HCT116 (cell line): ENCODE measurements at regions not wholly inside any gene's neighbourhood (a gene's known extent, or its start where the extent isn't known, plus 50 kb on each side); places are given as distances from the start of the nearest gene placed in this dataset.

Source experiments
- ATAC-seq: fragments of 200-7000 bp; cut with Tn5 transposase; 2 replicates; pipeline ENCODE4 v1.9.1; 2020; ENCODE audit warnings: mild to moderate bottlenecking, moderate library complexity
- BruUV-seq: library from RNA; stranded (reverse); fragments of 400-500 nt; replicated peaks from 2 replicates; lab custom pipeline; 2021; lab: Mats Ljungman, UMichigan
- CTCF ChIA-PET: fragments of 300-600 bp; sonication (Branson Sonifier 250); formaldehyde crosslinking; loops from one replicate; lab custom pipeline; 2021; ENCODE audit warnings: antibody characterized with exemption; lab: Charles Lee
- POLR2A ChIA-PET: fragments of 300-600, 350-600 bp; sonication (Branson Sonifier 250); formaldehyde crosslinking; loops from one replicate; lab custom pipeline; 2021; ENCODE audit warnings: antibody characterized with exemption; lab: Charles Lee
- RAD21 ChIA-PET, 2 experiments: fragments of 300-600 bp; sonication (Branson Sonifier 250); formaldehyde crosslinking; loops; one replicate each; lab custom pipeline; 2023; ENCODE audit warnings: low total read pairs in 2 of 2; ENCODE audit not compliant: uncharacterized antibody in 2 of 2, unreplicated experiment in 2 of 2, low non-redundant PET in 1 of 2; lab: Charles Lee
- DNase-seq: peaks from one replicate; pipeline ENCODE4 v3.0.0-alpha.2; 2010; ENCODE audit warnings: low read depth, low spot score
- H2AFZ ChIP-seq: fragments of 200-600 bp; shearing (Covaris generic), sonication (generic); 2 replicates; pipeline ENCODE4 v1.6.1; 2017; ENCODE audit warnings: low read depth, mixed run types, mixed read lengths, antibody characterized with exemption, low read length; ENCODE audit not compliant: poor library complexity, severe bottlenecking
- H3K27ac ChIP-seq: 2 replicates; pipeline ENCODE4 v1.5.1; 2012; ENCODE audit warnings: low read depth, low read length
- H3K27me3 ChIP-seq: fragments of 200-600 bp; sonication (generic); 2 replicates; pipeline ENCODE4 v1.6.1; 2016; ENCODE audit warnings: mixed run types, low read length, mixed read lengths; ENCODE audit not compliant: insufficient read depth
- H3K36me3 ChIP-seq, 2 experiments: fragments of 200-500 bp in 1 of 2; fragments of 200-600 bp in 1 of 2; sonication (Bioruptor generic) in 1 of 2; sonication (generic) in 1 of 2; 2 replicates each; pipeline versions ENCODE4 v1.5.1 to v1.6.1; 2014 to 2016; ENCODE audit warnings: low read length in 2 of 2, inconsistent platforms in 1 of 2, mixed read lengths in 1 of 2, mixed run types in 1 of 2; ENCODE audit not compliant: insufficient read depth in 2 of 2, control insufficient read depth in 1 of 2
- H3K4me1 ChIP-seq, 2 experiments: fragments of 200-600 bp in 1 of 2; sonication (generic) in 1 of 2; 2 replicates each; pipeline versions ENCODE4 v1.5.1 to v1.6.1; 2012 to 2017; ENCODE audit warnings: low read length in 2 of 2, inconsistent platforms in 1 of 2, mild to moderate bottlenecking in 1 of 2, mixed read lengths in 1 of 2, mixed run types in 1 of 2, moderate library complexity in 1 of 2; ENCODE audit not compliant: insufficient read depth in 2 of 2, control insufficient read depth in 1 of 2
- H3K4me2 ChIP-seq: fragments of 200-600 bp; sonication (generic); 2 replicates; pipeline ENCODE4 v1.6.1; 2017; ENCODE audit warnings: mixed run types, low read length, mixed read lengths
- H3K4me3 ChIP-seq, 2 experiments: fragments of 200-600 bp in 1 of 2; sonication (generic) in 1 of 2; replicated peaks in 1 of 2; 2 replicates each; pipeline ENCODE4 v1.5.1; 2011 to 2016; ENCODE audit warnings: low read length in 2 of 2, control low read depth in 1 of 2, low read depth in 1 of 2, mild to moderate bottlenecking in 1 of 2, mixed read lengths in 1 of 2, mixed run types in 1 of 2
- H3K79me2 ChIP-seq: fragments of 200-600 bp; sonication (generic); 2 replicates; pipeline ENCODE4 v1.6.1; 2017; ENCODE audit warnings: mild to moderate bottlenecking, mixed run types, low read length, moderate library complexity, mixed read lengths; ENCODE audit not compliant: insufficient read depth
- H3K9ac ChIP-seq: fragments of 200-600 bp; sonication (generic); 2 replicates; pipeline ENCODE4 v1.6.1; 2016; ENCODE audit warnings: low read length, mixed read lengths
- H3K9me2 ChIP-seq: fragments of 200-600 bp; sonication (generic), shearing (Covaris generic); 2 replicates; pipeline ENCODE4 v1.6.1; 2017; ENCODE audit warnings: mixed run types, mild to moderate bottlenecking, moderate library complexity; ENCODE audit not compliant: insufficient read depth
- H3K9me3 ChIP-seq, 2 experiments: fragments of 200-500 bp in 1 of 2; fragments of 200-600 bp in 1 of 2; sonication (Bioruptor generic) in 1 of 2; sonication (generic) in 1 of 2; 2 replicates each; pipeline ENCODE4 v1.6.1; 2014 to 2017; ENCODE audit warnings: low read length in 2 of 2, mixed read lengths in 2 of 2, inconsistent platforms in 1 of 2, low read depth in 1 of 2, mild to moderate bottlenecking in 1 of 2, mixed run types in 1 of 2, moderate library complexity in 1 of 2; ENCODE audit not compliant: control insufficient read depth in 1 of 2, insufficient read depth in 1 of 2
- H4K20me1 ChIP-seq: fragments of 200-600 bp; sonication (generic), shearing (Covaris generic); 2 replicates; pipeline ENCODE4 v1.6.1; 2017; ENCODE audit warnings: mixed run types, mild to moderate bottlenecking, moderate library complexity; ENCODE audit not compliant: insufficient read depth
- ATF3 ChIP-seq: IDR thresholded peaks from 2 replicates; pipeline ENCODE4 v1.6.1; 2012
- CEBPB ChIP-seq: IDR thresholded peaks from 2 replicates; pipeline ENCODE4 v1.6.1; 2012; ENCODE audit warnings: low read depth
- EGR1 ChIP-seq: IDR thresholded peaks from 2 replicates; pipeline ENCODE4 v1.6.1; 2012; ENCODE audit warnings: low read depth
- EZH2phosphoT487 ChIP-seq: fragments of 200-600 bp; IDR thresholded peaks from 2 replicates; pipeline ENCODE4 v1.6.1; 2018; ENCODE audit warnings: antibody characterized with exemption, borderline replicate concordance
- FOSL1 ChIP-seq: IDR thresholded peaks from 2 replicates; pipeline ENCODE4 v1.6.1; 2012; ENCODE audit warnings: low read depth
- MAX ChIP-seq: IDR thresholded peaks from 2 replicates; pipeline ENCODE4 v1.6.1; 2012
- POLR2AphosphoS5 ChIP-seq: IDR thresholded peaks from 2 replicates; pipeline ENCODE4 v1.6.1; 2011; ENCODE audit warnings: mild to moderate bottlenecking, low read depth, low read length, moderate library complexity
- RAD21 ChIP-seq: IDR thresholded peaks from 2 replicates; pipeline ENCODE4 v1.6.1; 2012; ENCODE audit warnings: low read depth, mild to moderate bottlenecking
- REST ChIP-seq: IDR thresholded peaks from 2 replicates; pipeline ENCODE4 v1.6.1; 2012; ENCODE audit warnings: low read depth
- SIN3A ChIP-seq: IDR thresholded peaks from 2 replicates; pipeline ENCODE4 v1.6.1; 2012; ENCODE audit warnings: low read depth
- SP1 ChIP-seq: IDR thresholded peaks from 2 replicates; pipeline ENCODE4 v1.6.1; 2012; ENCODE audit warnings: low read depth
- SRF ChIP-seq: IDR thresholded peaks from 2 replicates; pipeline ENCODE4 v1.6.1; 2012; ENCODE audit warnings: low read depth
- TCF7L2 ChIP-seq: IDR thresholded peaks from 2 replicates; pipeline ENCODE4 v1.7.0; 2011; ENCODE audit warnings: borderline replicate concordance, inconsistent platforms; ENCODE audit not compliant: insufficient read depth, insufficient read length; ENCODE audit errors: extremely low read depth
- YY1 ChIP-seq: IDR thresholded peaks from 2 replicates; pipeline ENCODE4 v1.6.1; 2011; ENCODE audit warnings: low read length, low read depth, moderate library complexity, mild to moderate bottlenecking; ENCODE audit not compliant: insufficient replicate concordance; ENCODE audit errors: extremely low read depth
- ZBTB33 ChIP-seq: IDR thresholded peaks from 2 replicates; pipeline ENCODE4 v1.6.1; 2011; ENCODE audit warnings: mild to moderate bottlenecking, low read length, moderate library complexity; ENCODE audit not compliant: insufficient replicate concordance; ENCODE audit errors: extremely low read depth
- ZFX ChIP-seq: fragments of 450-650 bp; IDR thresholded peaks from 2 replicates; pipeline ENCODE4 v1.6.1; 2017
- ZNF274 ChIP-seq: fragments of 200-500 bp; sonication (Bioruptor generic); IDR thresholded peaks from 2 replicates; pipeline ENCODE4 v1.6.1; 2014; ENCODE audit warnings: mild to moderate bottlenecking, low read depth, low read length, inconsistent platforms
- intact Hi-C: fragments of 100-400 bp; cut with micrococcal nuclease; formaldehyde crosslinking; loops from 2 replicates; pipeline ENCODE4 v1.10.0; 2022

- BruUV-seq, result no TSS peak
- H2AFZ ChIP-seq, result no peak overlapping the region
Observed at GRCh38 chr16:61435346-61435745, 600.9 kb downstream of the CDH8 start.

More at GRCh38 chr16:61435346-61435745, 600.9 kb downstream of the CDH8 start:
- Histone ChIP-seq H3K27me3 (no peaks in the 10 kb centered on the region), H3K9me3 (peaks cover 3 to 12% of the 10 kb centered on the region in 2 experiments; a peak in 3 of 4 replicates), H3K4me1 (no peaks in the 10 kb centered on the region), H3K4me3 (no peak overlapping the region), H3K4me2 (no peak overlapping the region), H4K20me1 (no peaks in the 10 kb centered on the region), H3K36me3 (no peaks in the 10 kb centered on the region), H3K27ac (no peak overlapping the region), H3K9ac (no peak overlapping the region), H3K79me2 (no peaks in the 10 kb centered on the region), H3K9me2 (no peaks in the 10 kb centered on the region)
- intact Hi-C loops, result no loop called here
- CTCF ChIA-PET, result no interaction called here
- POLR2A ChIA-PET, result no interaction called here
- RAD21 ChIA-PET, result no interaction called here
- no peak for TF ChIP-seq CEBPB
- no peak for TF ChIP-seq ZFX
- TF ChIP-seq RAD21, result no peak
- TF ChIP-seq POLR2AphosphoS5, result no peak
- no peak for TF ChIP-seq ZNF274
- no peak for TF ChIP-seq YY1
- no peak for TF ChIP-seq SRF
- TF ChIP-seq MAX, result no peak
- TF ChIP-seq SP1, result no peak
- no peak for TF ChIP-seq REST
- TF ChIP-seq TCF7L2, result no peak
- no peak for TF ChIP-seq EZH2phosphoT487
- no peak for TF ChIP-seq ATF3
- no peak for TF ChIP-seq EGR1
- no peak for TF ChIP-seq FOSL1
- no peak for TF ChIP-seq SIN3A
- no peak for TF ChIP-seq ZBTB33
- ATAC-seq, result no peak
- no peak for DNase-seq
